GM20000 (cell line): ENCODE measurements at regions not wholly inside any gene's neighbourhood (a gene's known extent, or its start where the extent isn't known, plus 50 kb on each side); places are given as distances from the start of the nearest gene placed in this dataset.
"Not testable (repeated sequence)": the region's sequence is repeated elsewhere in the genome, so short reads cannot be mapped to it uniquely, and the experiment has no call there.

Source experiments
- DNase-seq: peaks from one replicate; pipeline ENCODE4 v3.0.0; 2012; ENCODE audit warnings: low spot score
- TF ChIP-seq, protein P1 (sequence below): IDR thresholded peaks from 2 replicates; pipeline ENCODE4 v1.5.1; 2012; ENCODE audit warnings: mild to moderate bottlenecking, control low read depth; ENCODE audit errors: extremely low read depth, missing control alignments

DNA sequence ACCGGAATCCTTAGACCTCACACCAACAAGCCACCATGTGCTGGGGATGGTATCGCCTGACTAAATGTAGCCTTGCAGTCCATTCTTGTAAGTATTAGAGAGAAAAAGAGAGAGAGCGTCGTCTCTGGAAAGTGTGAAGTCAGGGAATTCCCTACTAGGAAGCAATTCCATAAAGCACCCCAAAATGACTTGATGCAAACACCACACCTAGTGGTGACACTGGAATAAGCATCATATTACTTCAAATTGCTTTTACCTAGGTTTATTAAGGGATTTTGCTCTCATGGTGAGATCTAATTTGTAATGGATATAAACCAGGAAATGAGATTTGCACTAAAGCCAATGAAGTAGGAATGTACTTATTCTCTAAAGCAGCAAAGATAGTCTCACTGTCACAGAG lies 111.4 kb upstream of the METTL9 start:
- DNase-seq, result not testable (repeated sequence)

DNA sequence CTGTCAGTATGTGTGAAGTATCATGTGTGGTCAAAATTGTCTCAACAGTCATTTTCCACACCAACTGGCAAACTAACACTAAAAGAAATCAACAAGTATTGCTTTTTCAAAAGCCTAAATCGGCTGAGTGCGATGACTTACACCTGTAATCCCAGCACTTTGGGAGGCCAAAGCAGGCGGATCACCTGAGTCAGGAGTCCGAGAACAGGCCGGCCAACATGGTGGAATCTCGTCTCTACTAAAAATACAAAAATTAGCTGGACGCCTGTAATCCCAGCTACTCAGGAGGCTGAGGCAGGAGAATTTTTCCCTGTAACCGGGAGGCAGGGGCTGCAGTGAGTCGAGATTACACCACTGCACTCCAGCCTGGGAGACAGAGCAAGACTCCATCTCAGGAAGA lies 100.3 kb upstream of the METTL9 start:
- DNase-seq, result not testable (repeated sequence)

- DNase-seq, result not testable (repeated sequence)
Observed at GRCh38 chr16:21501223-21501868, 98.0 kb upstream of the METTL9 start.

DNA sequence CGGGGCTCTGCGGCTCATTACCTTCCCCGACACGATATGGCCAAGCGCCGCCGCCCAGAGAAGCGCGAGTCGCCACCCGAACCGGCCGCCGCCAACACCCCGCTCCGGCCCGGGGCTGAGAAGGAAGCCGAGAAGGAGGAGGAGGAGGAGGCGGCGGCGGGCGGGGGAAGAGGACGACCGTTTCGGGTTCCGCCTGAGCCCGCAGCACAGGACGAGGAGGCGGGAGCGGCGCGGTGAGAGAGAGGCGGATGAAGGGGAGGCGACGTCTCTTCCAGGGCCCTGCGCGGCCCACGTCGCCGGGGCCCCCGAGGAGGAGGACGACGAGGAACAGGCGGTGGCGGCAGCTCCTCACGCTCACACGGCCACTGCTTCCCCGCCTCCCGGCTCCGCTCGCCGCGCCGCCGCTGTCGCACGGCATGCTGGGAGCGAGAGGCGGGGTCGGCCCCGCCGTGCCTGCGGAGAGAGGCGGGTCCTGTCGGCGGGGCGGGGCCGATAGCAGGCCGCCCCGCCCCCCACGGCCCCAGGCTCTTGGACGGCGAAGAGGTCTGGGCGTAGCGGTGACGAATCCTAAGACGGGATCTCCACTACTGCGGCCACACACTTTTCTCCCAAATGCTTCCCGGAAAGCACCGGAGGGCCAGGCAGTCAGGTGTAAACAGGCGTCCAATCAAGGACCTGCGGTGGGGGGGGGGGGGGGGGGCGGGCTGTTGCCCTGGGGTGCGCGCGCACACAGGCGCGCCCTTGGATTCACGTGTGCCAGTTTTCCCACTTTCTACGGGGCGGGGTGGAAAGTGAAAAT lies 97.3 kb upstream of the METTL9 start:
- TF ChIP-seq, protein P1, sequence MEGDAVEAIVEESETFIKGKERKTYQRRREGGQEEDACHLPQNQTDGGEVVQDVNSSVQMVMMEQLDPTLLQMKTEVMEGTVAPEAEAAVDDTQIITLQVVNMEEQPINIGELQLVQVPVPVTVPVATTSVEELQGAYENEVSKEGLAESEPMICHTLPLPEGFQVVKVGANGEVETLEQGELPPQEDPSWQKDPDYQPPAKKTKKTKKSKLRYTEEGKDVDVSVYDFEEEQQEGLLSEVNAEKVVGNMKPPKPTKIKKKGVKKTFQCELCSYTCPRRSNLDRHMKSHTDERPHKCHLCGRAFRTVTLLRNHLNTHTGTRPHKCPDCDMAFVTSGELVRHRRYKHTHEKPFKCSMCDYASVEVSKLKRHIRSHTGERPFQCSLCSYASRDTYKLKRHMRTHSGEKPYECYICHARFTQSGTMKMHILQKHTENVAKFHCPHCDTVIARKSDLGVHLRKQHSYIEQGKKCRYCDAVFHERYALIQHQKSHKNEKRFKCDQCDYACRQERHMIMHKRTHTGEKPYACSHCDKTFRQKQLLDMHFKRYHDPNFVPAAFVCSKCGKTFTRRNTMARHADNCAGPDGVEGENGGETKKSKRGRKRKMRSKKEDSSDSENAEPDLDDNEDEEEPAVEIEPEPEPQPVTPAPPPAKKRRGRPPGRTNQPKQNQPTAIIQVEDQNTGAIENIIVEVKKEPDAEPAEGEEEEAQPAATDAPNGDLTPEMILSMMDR, result no peak

GRCh38 chr16:21503574-21503920 lies 95.8 kb upstream of the METTL9 start:
- not testable (repeated sequence) for DNase-seq

More for the DNA sequence above, 97.3 kb upstream of the METTL9 start:
- peak; percentile 91 for DNase-seq

- DNase-seq, result not testable (repeated sequence)
Observed at GRCh38 chr16:21503941-21504832, 95.2 kb upstream of the METTL9 start.

GRCh38 chr16:21505751-21506520 lies 93.4 kb upstream of the METTL9 start:
- DNase-seq, result not testable (repeated sequence)

DNA sequence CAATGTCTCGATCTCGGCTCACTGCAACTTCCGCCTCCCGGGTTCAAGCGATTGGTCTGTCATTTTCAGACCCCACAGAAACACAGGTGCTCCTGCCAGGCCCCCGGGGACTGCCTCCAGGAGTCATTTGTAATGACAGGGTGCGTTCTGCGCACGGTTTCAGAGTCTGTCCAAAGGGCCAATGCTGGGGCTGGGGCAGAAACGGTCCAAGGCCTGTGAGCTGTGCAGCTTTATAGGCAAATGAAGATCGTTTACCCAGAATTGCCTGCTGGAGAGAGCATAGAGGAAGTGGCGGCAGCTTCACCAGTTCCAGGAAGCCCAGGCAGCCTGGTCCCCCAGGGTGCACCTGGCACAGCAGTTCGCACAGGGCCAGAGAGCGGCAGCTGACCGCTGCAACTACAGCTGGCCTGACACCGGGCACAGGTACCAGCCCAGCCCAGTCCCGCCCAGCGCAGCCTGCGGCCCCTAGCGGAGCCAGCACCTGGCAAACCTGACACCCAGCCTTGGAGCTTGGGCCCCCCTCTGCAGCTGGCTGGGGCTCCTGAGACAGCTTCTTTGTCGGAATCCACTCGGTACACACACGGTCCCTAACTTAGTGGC lies 92.4 kb upstream of the METTL9 start:
- DNase-seq, result peak; percentile 65

- DNase-seq, result not testable (repeated sequence)
Observed at GRCh38 chr16:21507631-21508305, 91.6 kb upstream of the METTL9 start.

DNA sequence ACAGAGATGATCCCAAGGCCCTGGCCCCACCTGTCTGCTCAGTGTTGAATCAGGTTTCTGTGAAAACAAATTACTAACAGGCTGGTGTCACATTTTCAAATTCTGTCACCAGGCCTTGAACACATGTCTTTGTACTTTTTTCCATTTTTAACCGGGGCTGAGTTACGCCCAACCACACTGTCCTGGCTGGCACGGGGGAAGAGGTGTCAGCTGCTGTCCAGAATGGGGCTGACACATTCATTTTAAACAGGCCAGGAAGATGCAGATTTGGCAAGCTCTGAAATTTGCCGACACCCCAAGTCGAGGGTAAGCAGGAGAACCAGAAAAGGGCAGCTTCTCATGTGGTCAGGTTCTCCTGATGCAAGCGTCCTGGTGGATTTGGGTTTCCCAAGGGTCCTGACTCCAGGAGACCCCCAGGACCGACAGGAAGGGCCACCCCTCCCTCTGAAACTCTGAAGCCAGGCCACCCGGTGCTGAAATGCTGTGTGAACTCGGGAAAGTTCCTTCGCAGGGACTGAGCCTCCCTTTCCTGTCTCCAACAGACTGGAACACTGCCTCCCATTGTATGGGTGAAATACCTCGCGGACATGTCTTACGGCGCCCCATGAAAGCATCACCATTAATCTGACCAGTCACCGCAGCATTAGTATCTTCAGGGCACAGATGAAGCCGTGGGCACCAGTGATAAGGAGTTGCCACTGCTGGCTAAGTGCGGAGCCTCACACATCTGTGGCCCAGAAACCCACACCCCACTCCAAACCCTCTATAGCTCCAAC lies 90.5 kb upstream of the METTL9 start:
- DNase-seq, result not testable (repeated sequence)

DNA sequence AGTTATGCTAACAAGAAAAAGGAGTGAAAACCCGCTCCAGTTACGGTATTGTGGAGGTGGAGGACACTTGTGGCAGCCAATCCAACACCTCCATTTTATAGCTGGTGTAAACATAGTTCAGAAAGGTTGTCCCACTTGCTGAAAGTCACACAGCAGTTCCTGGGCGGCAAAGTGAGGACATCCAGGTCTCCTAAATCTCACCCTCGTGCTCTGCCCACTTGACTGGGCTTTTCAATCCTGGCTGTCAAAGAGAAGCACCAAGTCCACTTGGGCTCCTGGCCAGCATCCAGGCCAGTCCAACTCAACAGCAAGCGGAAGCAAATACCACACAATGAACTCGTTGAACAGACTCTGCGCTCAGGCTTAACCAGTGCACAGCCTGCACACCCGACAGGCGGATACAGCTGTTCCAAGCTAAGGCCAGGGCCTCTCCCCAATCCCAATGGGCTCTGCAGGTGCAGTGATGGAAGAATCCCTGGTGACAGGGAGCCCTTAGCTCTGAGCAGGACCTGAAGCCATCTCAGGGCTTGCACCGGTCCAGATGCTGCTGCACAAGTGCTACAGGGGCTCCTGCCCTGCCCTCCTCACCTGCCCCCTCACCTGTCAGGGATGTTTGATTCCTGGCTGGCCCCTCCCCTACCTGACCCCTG lies 89.8 kb upstream of the METTL9 start:
- DNase-seq, result not testable (repeated sequence)

- not testable (repeated sequence) for DNase-seq
Observed at GRCh38 chr16:21510869-21511255, 88.5 kb upstream of the METTL9 start.

DNA sequence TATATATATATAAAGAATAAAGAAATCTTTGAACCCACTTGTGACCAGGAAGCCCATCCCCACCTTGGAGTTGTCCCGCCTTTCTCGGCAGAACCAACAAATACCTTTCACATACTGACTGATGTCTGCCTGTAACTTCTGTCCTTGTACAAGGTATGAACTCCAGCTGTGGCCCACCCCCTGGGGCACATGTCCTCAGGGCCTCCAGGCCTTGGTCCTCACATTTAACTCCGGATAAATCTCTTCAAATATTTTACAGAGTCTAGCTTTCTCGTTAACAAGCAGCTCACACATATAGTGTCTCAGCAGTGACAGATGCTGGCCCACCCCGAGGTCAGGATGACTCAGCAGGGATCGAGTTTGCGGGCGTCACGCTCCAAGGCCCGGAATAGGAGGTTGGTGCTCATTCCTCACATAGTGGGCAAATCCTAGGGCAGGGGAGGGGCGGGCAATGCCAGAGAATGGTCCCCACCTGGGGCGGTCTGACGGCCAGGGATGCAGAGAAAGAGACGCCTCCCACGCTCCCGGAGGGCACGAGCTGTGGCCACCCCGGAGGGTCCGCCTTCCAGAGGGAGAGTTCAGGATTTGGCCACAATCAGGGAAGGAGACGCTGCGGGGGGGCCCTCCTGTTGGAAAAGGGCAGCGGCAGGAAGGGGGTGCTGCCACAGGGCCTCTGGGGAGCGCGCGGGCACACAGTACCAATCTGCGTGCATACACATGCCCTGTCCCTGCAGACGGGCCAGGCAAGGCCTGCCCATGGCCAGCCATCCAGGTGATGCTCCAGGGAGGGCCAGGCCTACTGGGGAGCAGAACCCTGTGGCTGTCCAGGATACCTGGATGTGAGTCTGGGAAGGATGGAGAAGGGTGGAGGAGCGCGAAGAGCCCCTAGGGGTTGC lies 87.8 kb upstream of the METTL9 start:
- DNase-seq, result not testable (repeated sequence)

DNA sequence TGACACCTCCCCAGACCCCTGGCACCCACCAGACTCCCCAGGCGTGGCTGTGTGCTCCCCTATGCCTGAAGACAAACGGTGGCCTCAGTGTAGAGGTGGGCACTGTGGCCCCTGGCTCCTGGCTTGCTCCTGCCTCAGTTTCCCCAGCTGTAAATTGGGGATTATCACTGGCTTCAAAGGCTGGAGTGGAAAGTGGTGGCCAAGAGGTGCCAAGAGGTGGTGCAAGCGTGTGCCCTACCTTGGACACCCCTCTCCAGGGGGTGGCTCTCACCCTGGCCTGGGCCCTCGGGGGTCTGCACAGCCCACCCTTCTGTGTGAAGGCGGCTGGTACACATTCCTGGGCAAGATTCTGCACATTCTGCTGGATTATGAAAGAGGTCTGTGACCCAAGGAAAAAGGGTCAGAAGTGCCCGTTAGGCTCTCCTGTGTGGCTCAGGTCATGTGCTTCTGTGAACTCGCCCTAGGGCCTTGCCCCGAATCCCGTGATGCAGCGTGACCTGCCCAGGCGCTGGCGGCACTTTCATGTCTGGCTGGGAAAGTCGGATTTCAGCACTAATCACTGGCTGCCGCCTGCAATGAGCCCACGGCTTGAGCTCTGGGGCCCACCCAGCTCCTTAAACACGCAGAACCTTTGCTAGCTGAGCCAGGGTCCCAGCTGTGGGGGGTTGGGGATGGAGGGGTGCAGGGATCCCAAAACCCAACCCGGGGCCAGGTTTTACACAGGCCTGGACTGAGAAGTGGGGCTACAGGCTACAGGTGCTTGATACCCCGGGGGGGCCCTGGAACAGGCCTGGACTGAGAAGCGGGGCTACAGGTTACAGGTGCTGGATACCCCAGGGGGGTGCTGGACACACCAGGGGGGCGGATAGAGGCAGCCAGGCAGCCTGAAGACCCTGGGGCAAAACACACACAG lies 86.8 kb upstream of the METTL9 start:
- DNase-seq, result not testable (repeated sequence)

DNA sequence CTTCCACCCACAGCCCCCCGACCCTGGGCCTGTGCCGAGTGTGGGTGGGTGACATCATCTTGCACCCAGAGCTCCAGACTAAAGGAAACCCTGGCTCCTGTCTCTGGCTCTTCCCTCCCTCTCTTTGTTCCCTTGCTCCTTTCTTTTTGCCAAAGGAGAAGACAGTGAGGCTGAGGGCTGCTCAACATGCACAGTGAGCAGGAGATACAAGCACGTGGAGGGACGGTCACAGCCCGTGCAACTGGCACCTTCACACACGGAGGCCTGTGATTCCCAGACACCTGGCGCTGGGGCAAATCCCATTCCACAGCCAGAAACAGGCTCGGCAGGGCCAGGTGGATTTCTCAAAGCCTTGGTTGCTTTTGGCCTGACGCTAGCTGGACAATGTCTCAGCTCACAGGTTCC lies 86.0 kb upstream of the METTL9 start:
- not testable (repeated sequence) for DNase-seq
